A549 (cell line): ENCODE measurements at regions not wholly inside any gene's neighbourhood (a gene's known extent, or its start where the extent isn't known, plus 50 kb on each side); places are given as distances from the start of the nearest gene placed in this dataset.

Experiments used
- EP300 ChIP-seq, 2 experiments: fragments of >200 bp; sonication (Bioruptor Twin); formaldehyde crosslinking; IDR thresholded peaks; 2 replicates in 1 of 2; 3 replicates in 1 of 2; pipeline ENCODE4 v1.6.1; 2016 to 2017
- JUNB ChIP-seq: fragments of >200 bp; sonication (Bioruptor Twin); formaldehyde crosslinking; IDR thresholded peaks from 2 replicates; pipeline ENCODE4 v1.6.1; 2016
- RCOR1 ChIP-seq: fragments of 150-350 bp; IDR thresholded peaks from 2 replicates; pipeline ENCODE4 v1.6.1; 2014; ENCODE audit warnings: antibody characterized with exemption, low read length, low read depth
- TF ChIP-seq, protein P1 (sequence below): IDR thresholded peaks from 2 replicates; pipeline ENCODE4 v1.6.1; 2012
- TF ChIP-seq, protein P2 (sequence below): fragments of >200 bp; sonication (Bioruptor Twin); formaldehyde crosslinking; IDR thresholded peaks from 3 replicates; pipeline ENCODE4 v1.5.1; 2016

GRCh38 chr9:2286825-2287455 lies 271.8 kb downstream of the SMARCA2 start:
- no peak for TF ChIP-seq JUNB
- TF ChIP-seq, protein P1, sequence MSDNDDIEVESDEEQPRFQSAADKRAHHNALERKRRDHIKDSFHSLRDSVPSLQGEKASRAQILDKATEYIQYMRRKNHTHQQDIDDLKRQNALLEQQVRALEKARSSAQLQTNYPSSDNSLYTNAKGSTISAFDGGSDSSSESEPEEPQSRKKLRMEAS: no peak
- TF ChIP-seq RCOR1: no peak
- TF ChIP-seq, protein P2, sequence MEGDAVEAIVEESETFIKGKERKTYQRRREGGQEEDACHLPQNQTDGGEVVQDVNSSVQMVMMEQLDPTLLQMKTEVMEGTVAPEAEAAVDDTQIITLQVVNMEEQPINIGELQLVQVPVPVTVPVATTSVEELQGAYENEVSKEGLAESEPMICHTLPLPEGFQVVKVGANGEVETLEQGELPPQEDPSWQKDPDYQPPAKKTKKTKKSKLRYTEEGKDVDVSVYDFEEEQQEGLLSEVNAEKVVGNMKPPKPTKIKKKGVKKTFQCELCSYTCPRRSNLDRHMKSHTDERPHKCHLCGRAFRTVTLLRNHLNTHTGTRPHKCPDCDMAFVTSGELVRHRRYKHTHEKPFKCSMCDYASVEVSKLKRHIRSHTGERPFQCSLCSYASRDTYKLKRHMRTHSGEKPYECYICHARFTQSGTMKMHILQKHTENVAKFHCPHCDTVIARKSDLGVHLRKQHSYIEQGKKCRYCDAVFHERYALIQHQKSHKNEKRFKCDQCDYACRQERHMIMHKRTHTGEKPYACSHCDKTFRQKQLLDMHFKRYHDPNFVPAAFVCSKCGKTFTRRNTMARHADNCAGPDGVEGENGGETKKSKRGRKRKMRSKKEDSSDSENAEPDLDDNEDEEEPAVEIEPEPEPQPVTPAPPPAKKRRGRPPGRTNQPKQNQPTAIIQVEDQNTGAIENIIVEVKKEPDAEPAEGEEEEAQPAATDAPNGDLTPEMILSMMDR: no peak
- TF ChIP-seq EP300 (IDR thresholded peaks at IDR 0.05): no peak
